Esophagus squamous epithelium (tissue), 4 donors: ENCODE measurements at regions not wholly inside any gene's neighbourhood (a gene's known extent, or its start where the extent isn't known, plus 50 kb on each side); places are given as distances from the start of the nearest gene placed in this dataset.

Source experiments
- CTCF ChIP-seq, 6 experiments: fragments of 450-650 bp in 4 of 6; fragments of 200-600 bp in 2 of 6; sonication (generic) in 2 of 6; IDR thresholded peaks; one replicate each; pipeline ENCODE4 v1.5.1; 2016 to 2019; ENCODE audit warnings: antibody characterized with exemption in 6 of 6, mild to moderate bottlenecking in 4 of 6, moderate library complexity in 4 of 6
- POLR2A ChIP-seq, 4 donors: fragments of 450-650 bp; IDR thresholded peaks; one replicate each; pipeline ENCODE4 v1.6.1; 2017; ENCODE audit warnings: antibody characterized with exemption in 4 of 4, mild to moderate bottlenecking in 4 of 4, moderate library complexity in 3 of 4

- TF ChIP-seq CTCF (IDR thresholded peaks at IDR 0.05) (no peak), POLR2A (IDR thresholded peaks at IDR 0.05) (no peak)
These were observed 751.2 kb upstream of the NRXN1 start for GRCh38 chr2:51782921-51783765.
